CD14-positive monocyte (primary cell): ENCODE measurements at regions not wholly inside any gene's neighbourhood (a gene's known extent, or its start where the extent isn't known, plus 50 kb on each side); places are given as distances from the start of the nearest gene placed in this dataset.

Experiments used
- DNase-seq, 3 donors: peaks; one replicate each; pipeline ENCODE4 v3.0.0-alpha.2; 2011 to 2022
- H2AFZ ChIP-seq: 2 replicates; pipeline ENCODE4 v1.6.0; 2012; ENCODE audit warnings: mild to moderate bottlenecking, low read depth, low read length, inconsistent platforms; ENCODE audit not compliant: insufficient read depth, poor library complexity, severe bottlenecking
- H3K27ac ChIP-seq, 2 donors: 1 replicate in 1 of 2; 2 replicates in 1 of 2; pipeline ENCODE4 v1.5.1; 2012 to 2013; ENCODE audit warnings: low read length in 2 of 2, control low read depth in 1 of 2, inconsistent platforms in 1 of 2, low read depth in 1 of 2, mild to moderate bottlenecking in 1 of 2
- H3K27me3 ChIP-seq, 2 donors: one replicate each; pipeline versions ENCODE4 v1.6.0 to v1.6.1; 2011 to 2013; ENCODE audit warnings: low read length in 2 of 2; ENCODE audit not compliant: control insufficient read depth in 2 of 2, insufficient read depth in 2 of 2
- H3K36me3 ChIP-seq, 2 donors: replicated peaks in 1 of 2; 1 replicate in 1 of 2; 2 replicates in 1 of 2; pipeline versions ENCODE4 v1.5.1 to v1.6.1; 2012 to 2013; ENCODE audit warnings: low read length in 2 of 2, control low read depth in 1 of 2, inconsistent platforms in 1 of 2, mild to moderate bottlenecking in 1 of 2; ENCODE audit not compliant: insufficient read depth in 2 of 2, control insufficient read depth in 1 of 2
- H3K4me1 ChIP-seq, 2 donors: 1 replicate in 1 of 2; 2 replicates in 1 of 2; pipeline versions ENCODE4 v1.5.1 to v1.6.1; 2012 to 2013; ENCODE audit warnings: low read length in 2 of 2, control low read depth in 1 of 2, inconsistent platforms in 1 of 2, mild to moderate bottlenecking in 1 of 2, moderate library complexity in 1 of 2; ENCODE audit not compliant: insufficient read depth in 2 of 2, control insufficient read depth in 1 of 2
- H3K4me2 ChIP-seq: replicated peaks from 2 replicates; pipeline ENCODE3; 2012; ENCODE audit warnings: low read length, moderate library complexity, mild to moderate bottlenecking; ENCODE audit not compliant: poor library complexity, severe bottlenecking; ENCODE audit errors: extremely low read depth
- H3K4me3 ChIP-seq, 3 experiments: fragments of 200-600 bp in 1 of 3; sonication (generic) in 1 of 3; replicated peaks in 1 of 3; 1 replicate in 2 of 3; 2 replicates in 1 of 3; pipeline ENCODE4 v1.5.1; 2011 to 2013; ENCODE audit warnings: low read length in 3 of 3, mild to moderate bottlenecking in 3 of 3, control low read depth in 2 of 3, low read depth in 2 of 3, inconsistent platforms in 1 of 3, moderate library complexity in 1 of 3
- H3K79me2 ChIP-seq: 2 replicates; pipeline ENCODE4 v1.6.0; 2012; ENCODE audit warnings: mild to moderate bottlenecking, control low read depth, inconsistent platforms, low read length, moderate library complexity; ENCODE audit not compliant: insufficient read depth
- H3K9ac ChIP-seq: 2 replicates; pipeline ENCODE4 v1.6.0; 2017; ENCODE audit warnings: low read length, mild to moderate bottlenecking; ENCODE audit not compliant: insufficient read depth, poor library complexity, severe bottlenecking
- H3K9me3 ChIP-seq, 2 donors: replicated peaks in 1 of 2; 1 replicate in 1 of 2; 2 replicates in 1 of 2; pipeline versions ENCODE4 v1.5.1 to v1.6.1; 2012 to 2013; ENCODE audit warnings: low read length in 2 of 2, control low read depth in 1 of 2; ENCODE audit not compliant: control insufficient read depth in 1 of 2, insufficient read depth in 1 of 2
- H4K20me1 ChIP-seq: 2 replicates; pipeline ENCODE4 v1.6.0; 2012; ENCODE audit warnings: mild to moderate bottlenecking, low read length, control low read depth, moderate library complexity; ENCODE audit not compliant: insufficient read depth
- H3K27ac Mint-ChIP-seq, 7 donors: one replicate each; pipeline ENCODE4 v1.8.0; 2020; ENCODE audit warnings: mild to moderate bottlenecking in 7 of 7, mixed read lengths in 7 of 7, moderate library complexity in 6 of 7, inconsistent platforms in 2 of 7
- H3K27me3 Mint-ChIP-seq, 3 donors: one replicate each; pipeline ENCODE4 v1.8.0; 2021 to 2022; ENCODE audit warnings: low read depth in 3 of 3, mild to moderate bottlenecking in 3 of 3, mixed read lengths in 3 of 3, moderate library complexity in 3 of 3, inconsistent platforms in 1 of 3
- H3K36me3 Mint-ChIP-seq, 2 donors: one replicate each; pipeline ENCODE4 v1.8.0; 2020; ENCODE audit warnings: mixed read lengths in 2 of 2, inconsistent platforms in 1 of 2, mild to moderate bottlenecking in 1 of 2
- H3K4me1 Mint-ChIP-seq: one replicate; pipeline ENCODE4 v1.8.0; 2020; ENCODE audit warnings: mild to moderate bottlenecking, mixed read lengths
- H3K4me3 Mint-ChIP-seq, 2 donors: one replicate each; pipeline ENCODE4 v1.8.0; 2020; ENCODE audit warnings: mild to moderate bottlenecking in 2 of 2, mixed read lengths in 2 of 2, moderate library complexity in 1 of 2
- H3K9me3 Mint-ChIP-seq, 7 donors: one replicate each; pipeline ENCODE4 v1.8.0; 2020 to 2022; ENCODE audit warnings: mixed read lengths in 7 of 7, mild to moderate bottlenecking in 6 of 7, moderate library complexity in 6 of 7, inconsistent platforms in 2 of 7
- WGBS: methylation state at CpG from one replicate; pipeline ENCODE4 v1.1.5; 2013; ENCODE audit warnings: missing lambda C conversion rate; ENCODE audit not compliant: insufficient coverage; 5-methylcytosine and 5-hydroxymethylcytosine counted together
- intact Hi-C, 2 donors: fragments of 100-400 bp; cut with micrococcal nuclease; formaldehyde crosslinking; loops; one replicate each; pipeline versions ENCODE4 v1.15.0 to v1.15.1; 2023
- TF ChIP-seq, protein P1 (sequence below): fragments of 200-600 bp; IDR thresholded peaks from one replicate; pipeline ENCODE4 v1.8.0; 2022; ENCODE audit warnings: antibody characterized with exemption, mild to moderate bottlenecking

DNA sequence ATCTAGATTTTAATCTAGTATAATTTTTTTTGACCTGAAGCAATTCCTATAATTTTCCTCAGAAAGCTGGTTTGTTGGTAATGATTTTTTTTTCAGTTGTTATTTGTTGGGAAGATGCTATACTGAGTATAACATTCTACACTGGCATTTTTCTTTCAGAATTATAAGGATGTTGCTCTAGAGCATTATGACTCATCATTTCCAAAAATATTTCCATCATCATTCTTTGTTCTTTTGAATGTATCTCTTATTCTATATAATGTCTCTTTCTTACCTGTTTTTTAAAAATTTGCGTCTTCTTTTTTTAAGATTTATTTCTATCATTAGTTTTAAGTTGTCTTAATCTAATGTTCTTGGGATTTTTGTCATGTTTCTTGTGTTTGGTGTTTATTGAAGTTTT is 356.5 kb upstream of the KCND2 start:
- intact Hi-C loops: no loop called here
- WGBS: no CpG with 5 or more reads among the region's 1 CpG
- H3K79me2 ChIP-seq: no peaks in the 10 kb centered on the region
- peaks cover 0 to 3% (median 0%) of the 10 kb centered on the region in 3 donors for H3K27me3 Mint-ChIP-seq
- no peaks in the 10 kb centered on the region for H3K4me1 ChIP-seq
- H3K4me2 ChIP-seq: no peak overlapping the region
- no peak overlapping the region for H3K27ac ChIP-seq
- no peaks in the 10 kb centered on the region for H3K9me3 ChIP-seq
- no peak overlapping the region for H2AFZ ChIP-seq
- no peaks in the 10 kb centered on the region for H3K36me3 ChIP-seq
- H3K4me3 ChIP-seq: no peak overlapping the region
- no peak overlapping the region for H3K4me3 Mint-ChIP-seq
- H3K9ac ChIP-seq: no peak overlapping the region
- TF ChIP-seq, protein P1, sequence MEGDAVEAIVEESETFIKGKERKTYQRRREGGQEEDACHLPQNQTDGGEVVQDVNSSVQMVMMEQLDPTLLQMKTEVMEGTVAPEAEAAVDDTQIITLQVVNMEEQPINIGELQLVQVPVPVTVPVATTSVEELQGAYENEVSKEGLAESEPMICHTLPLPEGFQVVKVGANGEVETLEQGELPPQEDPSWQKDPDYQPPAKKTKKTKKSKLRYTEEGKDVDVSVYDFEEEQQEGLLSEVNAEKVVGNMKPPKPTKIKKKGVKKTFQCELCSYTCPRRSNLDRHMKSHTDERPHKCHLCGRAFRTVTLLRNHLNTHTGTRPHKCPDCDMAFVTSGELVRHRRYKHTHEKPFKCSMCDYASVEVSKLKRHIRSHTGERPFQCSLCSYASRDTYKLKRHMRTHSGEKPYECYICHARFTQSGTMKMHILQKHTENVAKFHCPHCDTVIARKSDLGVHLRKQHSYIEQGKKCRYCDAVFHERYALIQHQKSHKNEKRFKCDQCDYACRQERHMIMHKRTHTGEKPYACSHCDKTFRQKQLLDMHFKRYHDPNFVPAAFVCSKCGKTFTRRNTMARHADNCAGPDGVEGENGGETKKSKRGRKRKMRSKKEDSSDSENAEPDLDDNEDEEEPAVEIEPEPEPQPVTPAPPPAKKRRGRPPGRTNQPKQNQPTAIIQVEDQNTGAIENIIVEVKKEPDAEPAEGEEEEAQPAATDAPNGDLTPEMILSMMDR: no peak
- H4K20me1 ChIP-seq: no peaks in the 10 kb centered on the region
- peaks cover 0 to 7% (median 3%) of the 10 kb centered on the region in 7 donors for H3K9me3 Mint-ChIP-seq
- H3K36me3 Mint-ChIP-seq: no peaks in the 10 kb centered on the region
- no peaks in the 10 kb centered on the region for H3K4me1 Mint-ChIP-seq
- DNase-seq: no peak
- no peak overlapping the region for H3K27ac Mint-ChIP-seq
- H3K27me3 ChIP-seq: no peaks in the 10 kb centered on the region

DNA sequence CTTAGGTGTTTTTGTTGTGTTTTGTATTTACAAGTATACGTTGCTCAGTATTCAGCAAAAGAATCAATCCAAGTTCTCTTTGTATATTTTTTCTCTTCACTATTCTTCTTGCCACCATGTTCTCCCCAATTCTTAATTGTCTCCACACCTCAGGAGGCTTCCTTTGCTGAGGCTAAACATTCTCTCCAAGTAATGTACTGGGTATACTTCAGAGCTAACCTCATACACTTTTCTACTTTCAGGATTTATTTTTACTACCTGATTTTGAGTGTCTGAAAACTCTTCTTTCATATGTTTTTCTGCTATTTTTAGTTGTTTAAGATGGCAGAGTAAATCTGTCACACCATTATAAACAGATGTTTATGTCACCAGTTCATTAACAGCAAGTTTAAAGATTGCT is 354.8 kb upstream of the KCND2 start:
- no peak for DNase-seq
- no peaks in the 10 kb centered on the region for H3K4me1 Mint-ChIP-seq
- peaks cover 0 to 3% (median 0%) of the 10 kb centered on the region in 3 donors for H3K27me3 Mint-ChIP-seq
- H3K4me3 Mint-ChIP-seq: no peak overlapping the region
- H2AFZ ChIP-seq: no peak overlapping the region
- no peak overlapping the region for H3K27ac ChIP-seq
- no peaks in the 10 kb centered on the region for H3K27me3 ChIP-seq
- H3K27ac Mint-ChIP-seq: no peak overlapping the region
- intact Hi-C loops: no loop called here
- no CpG with 5 or more reads among the region's 1 CpG for WGBS
- TF ChIP-seq, protein P1: no peak
- H3K79me2 ChIP-seq: no peaks in the 10 kb centered on the region
- H3K9ac ChIP-seq: no peak overlapping the region
- no peaks in the 10 kb centered on the region for H3K36me3 ChIP-seq
- peaks cover 0 to 5% (median 3%) of the 10 kb centered on the region in 7 donors for H3K9me3 Mint-ChIP-seq
- H3K36me3 Mint-ChIP-seq: no peaks in the 10 kb centered on the region
- H3K4me1 ChIP-seq: no peaks in the 10 kb centered on the region
- H4K20me1 ChIP-seq: no peaks in the 10 kb centered on the region
- H3K9me3 ChIP-seq: no peaks in the 10 kb centered on the region
- no peak overlapping the region for H3K4me3 ChIP-seq
- no peak overlapping the region for H3K4me2 ChIP-seq
